Adrenal gland (tissue), 9 donors: ENCODE measurements at regions not wholly inside any gene's neighbourhood (a gene's known extent, or its start where the extent isn't known, plus 50 kb on each side); places are given as distances from the start of the nearest gene placed in this dataset.

ENCODE experiments used
- DNase-seq, 7 donors: peaks; one replicate each; pipeline ENCODE4 v3.0.0-alpha.2; 2019 to 2020
- H3K27ac ChIP-seq, 5 donors: fragments of 200-600 bp; sonication (generic) in 4 of 5; 1 replicate in 3 of 5; 2 replicates in 2 of 5; pipeline versions ENCODE4 v1.5.1 to v1.8.0; 2016 to 2020; ENCODE audit warnings: mild to moderate bottlenecking in 1 of 5
- H3K27me3 ChIP-seq: fragments of 200-600 bp; 2 replicates; pipeline ENCODE4 v1.8.0; 2021
- H3K36me3 ChIP-seq, 2 donors: fragments of 200-600 bp; replicated peaks in 1 of 2; 1 replicate in 1 of 2; 2 replicates in 1 of 2; pipeline versions ENCODE4 v1.5.1 to v1.8.0; 2018 to 2022
- H3K4me1 ChIP-seq, 2 donors: fragments of 200-600 bp; replicated peaks in 1 of 2; 1 replicate in 1 of 2; 2 replicates in 1 of 2; pipeline versions ENCODE4 v1.5.1 to v1.8.0; 2018 to 2021
- H3K4me3 ChIP-seq, 4 donors: fragments of 200-600 bp; sonication (generic) in 3 of 4; one replicate each; pipeline ENCODE4 v1.5.1; 2016 to 2018
- H3K9me3 ChIP-seq, 3 donors: fragments of 200-600 bp; sonication (generic) in 1 of 3; replicated peaks in 1 of 3; 1 replicate in 2 of 3; 2 replicates in 1 of 3; pipeline versions ENCODE4 v1.5.1 to v1.8.0; 2016 to 2021
- POLR2A ChIP-seq, 2 donors: fragments of 450-650 bp; IDR thresholded peaks; one replicate each; pipeline ENCODE4 v1.6.1; 2017; ENCODE audit warnings: antibody characterized with exemption in 2 of 2, mild to moderate bottlenecking in 2 of 2, moderate library complexity in 1 of 2
- WGBS, 4 donors: extraction: QIAGEN DNeasy Blood & Tissue Kit in 2 of 4; methylation state at CpG; one replicate each; pipeline versions ENCODE4 v1.1.5 to v1.1.7; 2013 to 2017; 5-methylcytosine and 5-hydroxymethylcytosine counted together
- intact Hi-C, 2 donors: fragments of 100-400 bp; cut with DNase I; formaldehyde crosslinking; loops; one replicate each; pipeline versions ENCODE4 v1.14.1 to v1.15.0; 2022 to 2023
- TF ChIP-seq, protein P1 (sequence below), 6 experiments: fragments of 450-650 bp in 4 of 6; fragments of 200-600 bp in 2 of 6; sonication (generic) in 1 of 6; IDR thresholded peaks; 1 replicate in 5 of 6; 2 replicates in 1 of 6; pipeline versions ENCODE4 v1.5.1 to v1.8.0; 2016 to 2021; ENCODE audit warnings: antibody characterized with exemption in 6 of 6, mild to moderate bottlenecking in 2 of 6, moderate library complexity in 1 of 6
- donor health status: healthy with polysubstance abuse.
- donor health status: Bipolar disorder and iron deficiency.
- donor health status: DM: yes; HTN: yes; CAD: no.
- donor health status: DM: no; HTN: no; CAD: no.
- donor health status: DM: no; HTN: no; CAD: no.

DNA sequence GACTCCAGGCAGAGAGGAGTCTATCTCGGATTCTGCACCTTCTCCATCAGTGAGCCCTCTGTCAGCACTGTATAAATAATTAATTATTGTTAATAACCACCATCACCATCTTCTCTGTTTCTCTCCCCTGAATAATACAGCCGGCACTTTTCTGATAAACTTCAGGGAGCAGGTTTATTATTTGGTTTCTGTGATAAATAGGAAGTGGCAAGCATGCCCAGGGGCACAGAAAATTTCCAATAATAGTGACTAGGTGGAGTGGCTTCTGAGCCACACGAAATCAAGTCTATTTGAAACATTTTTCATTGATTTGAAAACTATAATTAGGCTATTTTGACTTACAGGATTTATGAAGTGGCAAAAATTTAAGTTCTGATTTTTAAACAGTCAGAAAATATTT is 186.8 kb upstream of the TMEM229A start:
- 42 to 63% (median 49%) methylated on average over 3 of the region's 3 CpGs for WGBS, 4 donors
- TF ChIP-seq, protein P1, sequence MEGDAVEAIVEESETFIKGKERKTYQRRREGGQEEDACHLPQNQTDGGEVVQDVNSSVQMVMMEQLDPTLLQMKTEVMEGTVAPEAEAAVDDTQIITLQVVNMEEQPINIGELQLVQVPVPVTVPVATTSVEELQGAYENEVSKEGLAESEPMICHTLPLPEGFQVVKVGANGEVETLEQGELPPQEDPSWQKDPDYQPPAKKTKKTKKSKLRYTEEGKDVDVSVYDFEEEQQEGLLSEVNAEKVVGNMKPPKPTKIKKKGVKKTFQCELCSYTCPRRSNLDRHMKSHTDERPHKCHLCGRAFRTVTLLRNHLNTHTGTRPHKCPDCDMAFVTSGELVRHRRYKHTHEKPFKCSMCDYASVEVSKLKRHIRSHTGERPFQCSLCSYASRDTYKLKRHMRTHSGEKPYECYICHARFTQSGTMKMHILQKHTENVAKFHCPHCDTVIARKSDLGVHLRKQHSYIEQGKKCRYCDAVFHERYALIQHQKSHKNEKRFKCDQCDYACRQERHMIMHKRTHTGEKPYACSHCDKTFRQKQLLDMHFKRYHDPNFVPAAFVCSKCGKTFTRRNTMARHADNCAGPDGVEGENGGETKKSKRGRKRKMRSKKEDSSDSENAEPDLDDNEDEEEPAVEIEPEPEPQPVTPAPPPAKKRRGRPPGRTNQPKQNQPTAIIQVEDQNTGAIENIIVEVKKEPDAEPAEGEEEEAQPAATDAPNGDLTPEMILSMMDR (IDR thresholded peaks at IDR 0.05): no peak
- TF ChIP-seq POLR2A (IDR thresholded peaks at IDR 0.05): no peak
- no peaks in the 10 kb centered on the region for H3K9me3 ChIP-seq
- no peak for DNase-seq
- H3K27ac ChIP-seq: no peak overlapping the region
- intact Hi-C loops: no loop called here
- H3K4me1 ChIP-seq: no peaks in the 10 kb centered on the region
- H3K27me3 ChIP-seq: no peaks in the 10 kb centered on the region
- no peaks in the 10 kb centered on the region for H3K36me3 ChIP-seq
- H3K4me3 ChIP-seq: no peak overlapping the region

GRCh38 chr7:124208642-124209041 is 175.8 kb upstream of the TMEM229A start:
- Histone ChIP-seq H3K9me3 (no peaks in the 10 kb centered on the region), H3K27ac (no peak overlapping the region), H3K27me3 (no peaks in the 10 kb centered on the region), H3K4me1 (no peaks in the 10 kb centered on the region), H3K4me3 (no peak overlapping the region), H3K36me3 (no peaks in the 10 kb centered on the region)
- TF ChIP-seq, protein P1 (IDR thresholded peaks at IDR 0.05): no peak
- no peak for TF ChIP-seq POLR2A (IDR thresholded peaks at IDR 0.05)
- WGBS, 4 donors: 55 to 66% (median 61%) methylated on average over 2 of the region's 2 CpGs
- no peak for DNase-seq
- intact Hi-C loops: no loop called here

DNA sequence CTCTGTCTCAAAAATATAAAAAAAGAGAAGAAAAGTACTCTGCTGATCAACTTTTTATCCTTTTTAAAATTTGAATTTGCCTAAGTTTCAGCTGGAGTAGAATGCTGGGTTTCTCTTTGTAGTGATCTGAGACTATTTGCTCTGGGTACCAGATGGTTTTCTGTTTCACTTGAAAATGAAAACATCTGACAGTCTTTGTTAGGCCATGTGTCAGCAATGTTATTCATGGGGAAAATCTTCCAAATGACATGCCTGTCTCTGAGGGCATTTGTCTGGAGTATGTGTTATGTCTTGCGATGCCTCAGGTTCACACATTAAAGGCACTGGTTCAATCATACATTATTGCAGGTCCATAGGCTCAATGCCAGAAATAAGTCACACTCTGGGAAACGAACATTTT is 175.3 kb upstream of the TMEM229A start:
- 54 to 66% (median 64%) methylated on average over 2 of the region's 2 CpGs for WGBS, 4 donors
- no peak overlapping the region for H3K4me3 ChIP-seq
- H3K4me1 ChIP-seq: no peaks in the 10 kb centered on the region
- H3K27me3 ChIP-seq: no peaks in the 10 kb centered on the region
- intact Hi-C loops: no loop called here
- H3K36me3 ChIP-seq: no peaks in the 10 kb centered on the region
- H3K9me3 ChIP-seq: no peaks in the 10 kb centered on the region
- DNase-seq: no peak
- TF ChIP-seq POLR2A (IDR thresholded peaks at IDR 0.05): no peak
- no peak overlapping the region for H3K27ac ChIP-seq

- intact Hi-C loops: no loop called here
- H3K4me3 ChIP-seq: no peak overlapping the region
- no peaks in the 10 kb centered on the region for H3K36me3 ChIP-seq
- 44 to 79% (median 70%) methylated on average over 1 of the region's 1 CpG for WGBS, 4 donors
- H3K27me3 ChIP-seq: no peaks in the 10 kb centered on the region
- H3K27ac ChIP-seq: no peak overlapping the region
- no peaks in the 10 kb centered on the region for H3K4me1 ChIP-seq
- DNase-seq: no peak
- no peaks in the 10 kb centered on the region for H3K9me3 ChIP-seq
- TF ChIP-seq, protein P1 (IDR thresholded peaks at IDR 0.05): no peak
Observed at GRCh38 chr7:124205526-124205925, 172.7 kb upstream of the TMEM229A start.

GRCh38 chr7:124202546-124202945 is 169.7 kb upstream of the TMEM229A start:
- H3K36me3 ChIP-seq: no peaks in the 10 kb centered on the region
- TF ChIP-seq, protein P1 (IDR thresholded peaks at IDR 0.05): no peak
- TF ChIP-seq POLR2A (IDR thresholded peaks at IDR 0.05): no peak
- no peaks in the 10 kb centered on the region for H3K4me1 ChIP-seq
- H3K27me3 ChIP-seq: no peaks in the 10 kb centered on the region
- intact Hi-C loops: no loop called here
- H3K9me3 ChIP-seq: no peaks in the 10 kb centered on the region
- no peak overlapping the region for H3K4me3 ChIP-seq
- DNase-seq: no peak
- WGBS, 4 donors: 90 to 97% (median 93%) methylated on average over 1 of the region's 1 CpG; no CpG with 5 or more reads in 1 of the 4 donors
- H3K27ac ChIP-seq: no peak overlapping the region
